ENCODE measurements at regions not wholly inside any gene's neighbourhood (a gene's known extent, or its start where the extent isn't known, plus 50 kb on each side); places are given as distances from the start of the nearest gene placed in this dataset.

DNA sequence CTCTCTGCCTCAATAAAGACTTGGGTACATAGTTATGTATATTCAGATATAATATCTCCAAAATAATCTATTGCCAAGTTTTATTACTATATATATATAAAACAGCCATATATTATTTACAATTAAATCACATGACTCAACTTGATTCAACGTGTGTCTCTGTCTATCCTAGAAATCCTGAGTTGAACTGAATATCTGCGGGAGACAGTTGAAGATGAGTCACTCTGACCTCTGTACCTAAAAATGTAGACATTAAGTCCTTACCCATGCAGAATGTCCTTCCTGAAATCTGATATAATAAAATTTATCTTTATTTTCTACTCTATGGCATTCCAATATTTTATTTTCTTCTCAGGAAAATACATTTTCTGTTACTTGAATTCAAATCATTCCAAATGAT, 218.2 kb upstream of the PRDM9 start:
- H3K79me2 ChIP-seq (ENCODE audit: insufficient read depth, low read length) = no peaks in the 10 kb centered on the region
- no peaks in the 10 kb centered on the region for H3K9me2 ChIP-seq (replicated peaks; ENCODE audit: insufficient read depth, low read length)
- H2AFZ ChIP-seq (ENCODE audit: low read depth, low read length, severe bottlenecking) = no peak overlapping the region
- H3F3A ChIP-seq (ENCODE audit: insufficient read depth) = no peaks in the 10 kb centered on the region; the same call in 1 of the 2 replicates
- H3K4me2 ChIP-seq (ENCODE audit: low read depth, low read length, poor library complexity, severe bottlenecking) = no peak overlapping the region
- H3K9ac ChIP-seq (ENCODE audit: low read length) = no peak overlapping the region
- H3K36me3 ChIP-seq (ENCODE audit: low read length) = no peaks in the 10 kb centered on the region; the same call in 1 of the 2 replicates
- H3K4me3 ChIP-seq (ENCODE audit: insufficient read depth, low read length, poor library complexity, severe bottlenecking) = no peak overlapping the region
- no peaks in the 10 kb centered on the region for H3K27me3 ChIP-seq (ENCODE audit: low read length)
- no peak overlapping the region for H3K27ac ChIP-seq (ENCODE audit: low read depth, low read length)
- no peaks in the 10 kb centered on the region for H4K20me1 ChIP-seq (ENCODE audit: low read depth, low read length)
- no peak for TF ChIP-seq EZH2phosphoT487 (conservative IDR thresholded peaks at IDR 0.05; ENCODE audit: low read length)
- TF ChIP-seq, protein P1, sequence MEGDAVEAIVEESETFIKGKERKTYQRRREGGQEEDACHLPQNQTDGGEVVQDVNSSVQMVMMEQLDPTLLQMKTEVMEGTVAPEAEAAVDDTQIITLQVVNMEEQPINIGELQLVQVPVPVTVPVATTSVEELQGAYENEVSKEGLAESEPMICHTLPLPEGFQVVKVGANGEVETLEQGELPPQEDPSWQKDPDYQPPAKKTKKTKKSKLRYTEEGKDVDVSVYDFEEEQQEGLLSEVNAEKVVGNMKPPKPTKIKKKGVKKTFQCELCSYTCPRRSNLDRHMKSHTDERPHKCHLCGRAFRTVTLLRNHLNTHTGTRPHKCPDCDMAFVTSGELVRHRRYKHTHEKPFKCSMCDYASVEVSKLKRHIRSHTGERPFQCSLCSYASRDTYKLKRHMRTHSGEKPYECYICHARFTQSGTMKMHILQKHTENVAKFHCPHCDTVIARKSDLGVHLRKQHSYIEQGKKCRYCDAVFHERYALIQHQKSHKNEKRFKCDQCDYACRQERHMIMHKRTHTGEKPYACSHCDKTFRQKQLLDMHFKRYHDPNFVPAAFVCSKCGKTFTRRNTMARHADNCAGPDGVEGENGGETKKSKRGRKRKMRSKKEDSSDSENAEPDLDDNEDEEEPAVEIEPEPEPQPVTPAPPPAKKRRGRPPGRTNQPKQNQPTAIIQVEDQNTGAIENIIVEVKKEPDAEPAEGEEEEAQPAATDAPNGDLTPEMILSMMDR (IDR thresholded peaks at IDR 0.05; ENCODE audit: insufficient read depth, low read length, poor library complexity, severe bottlenecking) = no peak
- no peaks in the 10 kb centered on the region for H3K9me3 ChIP-seq (ENCODE audit: insufficient read depth, low read length)

DNA sequence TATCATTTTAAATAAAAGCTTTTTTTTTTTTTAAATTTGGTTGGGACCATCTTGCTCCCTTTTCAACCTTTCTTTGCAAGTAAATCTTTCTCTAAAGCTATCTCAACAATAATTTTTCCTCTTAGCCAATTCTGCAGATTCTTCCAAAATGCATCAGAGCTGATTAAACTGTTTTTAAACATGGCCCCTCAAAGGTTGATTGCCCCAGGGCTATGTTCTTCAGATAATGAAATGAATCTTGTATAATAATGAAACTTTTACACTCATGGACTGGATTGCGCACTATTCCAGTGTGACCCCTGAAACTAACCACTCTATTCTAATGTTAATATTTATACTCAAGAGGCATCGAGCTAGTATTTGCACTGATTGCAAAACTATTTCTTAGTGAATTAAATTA, 222.8 kb upstream of the PRDM9 start:
- Histone ChIP-seq H3F3A (ENCODE audit: insufficient read depth) (no peaks in the 10 kb centered on the region; the same call in 1 of the 2 replicates), H3K9ac (ENCODE audit: low read length) (no peak overlapping the region), H3K9me3 (ENCODE audit: insufficient read depth, low read length) (no peaks in the 10 kb centered on the region), H3K4me3 (ENCODE audit: insufficient read depth, low read length, poor library complexity, severe bottlenecking) (no peak overlapping the region), H3K27me3 (ENCODE audit: low read length) (no peaks in the 10 kb centered on the region), H3K9me2 (replicated peaks; ENCODE audit: insufficient read depth, low read length) (no peaks in the 10 kb centered on the region), H3K36me3 (ENCODE audit: low read length) (no peaks in the 10 kb centered on the region; the same call in 1 of the 2 replicates), H2AFZ (ENCODE audit: low read depth, low read length, severe bottlenecking) (peak overlapping the region; percentile 71), H3K27ac (ENCODE audit: low read depth, low read length) (no peak overlapping the region), H4K20me1 (ENCODE audit: low read depth, low read length) (no peaks in the 10 kb centered on the region), H3K4me2 (ENCODE audit: low read depth, low read length, poor library complexity, severe bottlenecking) (no peak overlapping the region), H3K79me2 (ENCODE audit: insufficient read depth, low read length) (no peaks in the 10 kb centered on the region)
- TF ChIP-seq, protein P1 (IDR thresholded peaks at IDR 0.05; ENCODE audit: insufficient read depth, low read length, poor library complexity, severe bottlenecking) = no peak
- TF ChIP-seq EZH2phosphoT487 (conservative IDR thresholded peaks at IDR 0.05; ENCODE audit: low read length) = no peak

DNA sequence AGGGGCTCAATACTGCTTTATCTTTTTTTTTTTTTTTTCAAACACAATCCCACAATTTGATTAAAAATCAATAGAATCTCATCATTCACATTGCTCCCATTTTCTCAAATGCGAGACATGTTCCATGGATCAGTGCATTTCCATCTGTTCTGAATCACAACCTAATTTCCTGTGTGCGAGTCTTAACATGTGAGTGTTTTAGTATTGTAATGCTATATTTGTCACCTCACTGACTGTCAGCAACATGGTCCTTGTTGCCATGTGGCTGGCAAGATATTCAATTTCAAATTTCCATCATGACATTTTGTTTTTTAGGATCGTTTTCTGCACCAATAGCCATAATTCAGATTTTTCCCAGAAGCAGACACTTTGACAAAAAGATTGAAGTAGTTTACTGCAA, 233.2 kb upstream of the PRDM9 start:
- TF ChIP-seq EZH2phosphoT487 (conservative IDR thresholded peaks at IDR 0.05; ENCODE audit: low read length) = no peak
- TF ChIP-seq, protein P1 (IDR thresholded peaks at IDR 0.05; ENCODE audit: insufficient read depth, low read length, poor library complexity, severe bottlenecking) = no peak
- no peaks in the 10 kb centered on the region for H3K9me3 ChIP-seq (ENCODE audit: insufficient read depth, low read length)

More for the DNA sequence above, 233.2 kb upstream of the PRDM9 start:
- Histone ChIP-seq H3K9me2 (replicated peaks; ENCODE audit: insufficient read depth, low read length) (no peaks in the 10 kb centered on the region; the same call in 1 of the 2 replicates), H3K4me2 (ENCODE audit: low read depth, low read length, poor library complexity, severe bottlenecking) (no peak overlapping the region), H3K36me3 (ENCODE audit: low read length) (no peaks in the 10 kb centered on the region), H3K79me2 (ENCODE audit: insufficient read depth, low read length) (no peaks in the 10 kb centered on the region), H3K4me3 (ENCODE audit: insufficient read depth, low read length, poor library complexity, severe bottlenecking) (no peak overlapping the region), H4K20me1 (ENCODE audit: low read depth, low read length) (no peaks in the 10 kb centered on the region), H2AFZ (ENCODE audit: low read depth, low read length, severe bottlenecking) (peak overlapping the region; percentile 37), H3K27ac (ENCODE audit: low read depth, low read length) (no peak overlapping the region), H3K9ac (ENCODE audit: low read length) (no peak overlapping the region), H3K27me3 (ENCODE audit: low read length) (no peaks in the 10 kb centered on the region), H3F3A (ENCODE audit: insufficient read depth) (no peaks in the 10 kb centered on the region)

Data from SU-DHL-6 (cell line).